Keratinocyte (primary cell): ENCODE measurements at regions not wholly inside any gene's neighbourhood (a gene's known extent, or its start where the extent isn't known, plus 50 kb on each side); places are given as distances from the start of the nearest gene placed in this dataset.

Experiments
- DNase-seq: peaks from one replicate; pipeline ENCODE4 v3.0.0-alpha.2; 2011; ENCODE audit warnings: low read depth, missing footprints, low spot score
- FAIRE-seq: peaks from 2 replicates; lab custom pipeline; 2011; peaks lifted over from hg19 to GRCh38; lab: Jason Lieb, UNC
- H2AFZ ChIP-seq: 2 replicates; pipeline ENCODE4 v1.6.0; 2012; ENCODE audit warnings: low read length, control low read depth, inconsistent platforms; ENCODE audit not compliant: control insufficient read depth
- H3K27ac ChIP-seq: 2 replicates; pipeline ENCODE4 v1.5.1; 2011; ENCODE audit warnings: low read length; ENCODE audit not compliant: control insufficient read depth, insufficient read depth
- H3K27me3 ChIP-seq: 3 replicates; pipeline ENCODE4 v1.6.0; 2011; ENCODE audit warnings: low read length; ENCODE audit not compliant: control insufficient read depth, insufficient read depth; ENCODE audit errors: extremely low read depth
- H3K36me3 ChIP-seq, 2 experiments: 2 replicates in 1 of 2; 3 replicates in 1 of 2; pipeline ENCODE4 v1.5.1; 2011; ENCODE audit warnings: low read length in 2 of 2, mild to moderate bottlenecking in 1 of 2; ENCODE audit not compliant: control insufficient read depth in 2 of 2, insufficient read depth in 2 of 2; ENCODE audit errors: extremely low read depth in 1 of 2
- H3K4me1 ChIP-seq: 3 replicates; pipeline ENCODE4 v1.5.1; 2011; ENCODE audit warnings: low read length; ENCODE audit not compliant: control insufficient read depth, insufficient read depth; ENCODE audit errors: extremely low read depth
- H3K4me2 ChIP-seq: 3 replicates; pipeline ENCODE4 v1.6.0; 2011; ENCODE audit warnings: low read depth, low read length; ENCODE audit not compliant: control insufficient read depth, insufficient read depth; ENCODE audit errors: extremely low read depth
- H3K4me3 ChIP-seq, 3 experiments: fragments of 200-600 bp in 1 of 3; sonication (generic) in 1 of 3; 2 replicates in 2 of 3; 3 replicates in 1 of 3; pipeline ENCODE4 v1.5.1; 2011 to 2016; ENCODE audit warnings: low read length in 3 of 3, mild to moderate bottlenecking in 3 of 3, control low read depth in 2 of 3, inconsistent platforms in 1 of 3, low read depth in 1 of 3, mixed read lengths in 1 of 3, mixed run types in 1 of 3, moderate library complexity in 1 of 3; ENCODE audit not compliant: control insufficient read depth in 2 of 3, insufficient read depth in 2 of 3; ENCODE audit errors: extremely low read depth in 1 of 3
- H3K79me2 ChIP-seq: 2 replicates; pipeline ENCODE4 v1.6.0; 2012; ENCODE audit warnings: low read length; ENCODE audit not compliant: control insufficient read depth, insufficient read depth
- H3K9ac ChIP-seq: 3 replicates; pipeline ENCODE4 v1.6.0; 2011; ENCODE audit warnings: low read length; ENCODE audit not compliant: control insufficient read depth, insufficient read depth; ENCODE audit errors: extremely low read depth
- H3K9me1 ChIP-seq: 3 replicates; pipeline ENCODE4 v1.6.0; 2011; ENCODE audit warnings: low read length; ENCODE audit not compliant: control insufficient read depth, insufficient read depth; ENCODE audit errors: extremely low read depth
- H3K9me3 ChIP-seq: 2 replicates; pipeline ENCODE4 v1.5.1; 2012; ENCODE audit warnings: low read depth, low read length; ENCODE audit not compliant: control insufficient read depth
- H4K20me1 ChIP-seq: 3 replicates; pipeline ENCODE4 v1.6.0; 2011; ENCODE audit warnings: low read length; ENCODE audit not compliant: control insufficient read depth, insufficient read depth; ENCODE audit errors: extremely low read depth
- EZH2 ChIP-seq: IDR thresholded peaks from one replicate; pipeline ENCODE4 v1.6.1; 2012; ENCODE audit warnings: inconsistent platforms, mild to moderate bottlenecking, low read length, moderate library complexity
- dilution Hi-C: fragments of 300-500 bp; cut with MboI; formaldehyde crosslinking; loops from one replicate; pipeline ENCODE4 v1.7.0; 2020; ENCODE audit warnings: low sequenced_read_pairs; ENCODE audit not compliant: extremely low pct_ligation_motif_present
- TF ChIP-seq, protein P1 (sequence below), 3 experiments: IDR thresholded peaks in 1 of 3; conservative IDR thresholded peaks in 1 of 3; optimal IDR thresholded peaks in 1 of 3; 2 replicates in 2 of 3; 3 replicates in 1 of 3; pipeline versions ENCODE3 to v1.5.1; 2011; ENCODE audit warnings: low read length in 3 of 3, mild to moderate bottlenecking in 3 of 3, moderate library complexity in 2 of 3, control low read depth in 1 of 3, inconsistent platforms in 1 of 3; ENCODE audit not compliant: insufficient read depth in 2 of 3; ENCODE audit errors: extremely low read depth in 1 of 3

- Histone ChIP-seq H3K4me3 (no peak overlapping the region), H3K4me2 (no peak overlapping the region), H3K27ac (no peak overlapping the region), H3K9me3 (no peaks in the 10 kb centered on the region), H2AFZ (no peak overlapping the region), H3K4me1 (no peaks in the 10 kb centered on the region), H3K9ac (no peak overlapping the region), H4K20me1 (no peaks in the 10 kb centered on the region), H3K9me1 (no peaks in the 10 kb centered on the region), H3K36me3 (no peaks in the 10 kb centered on the region), H3K79me2 (no peaks in the 10 kb centered on the region), H3K27me3 (no peaks in the 10 kb centered on the region)
- DNase-seq, result no peak
- no peak for FAIRE-seq
- TF ChIP-seq, protein P1, sequence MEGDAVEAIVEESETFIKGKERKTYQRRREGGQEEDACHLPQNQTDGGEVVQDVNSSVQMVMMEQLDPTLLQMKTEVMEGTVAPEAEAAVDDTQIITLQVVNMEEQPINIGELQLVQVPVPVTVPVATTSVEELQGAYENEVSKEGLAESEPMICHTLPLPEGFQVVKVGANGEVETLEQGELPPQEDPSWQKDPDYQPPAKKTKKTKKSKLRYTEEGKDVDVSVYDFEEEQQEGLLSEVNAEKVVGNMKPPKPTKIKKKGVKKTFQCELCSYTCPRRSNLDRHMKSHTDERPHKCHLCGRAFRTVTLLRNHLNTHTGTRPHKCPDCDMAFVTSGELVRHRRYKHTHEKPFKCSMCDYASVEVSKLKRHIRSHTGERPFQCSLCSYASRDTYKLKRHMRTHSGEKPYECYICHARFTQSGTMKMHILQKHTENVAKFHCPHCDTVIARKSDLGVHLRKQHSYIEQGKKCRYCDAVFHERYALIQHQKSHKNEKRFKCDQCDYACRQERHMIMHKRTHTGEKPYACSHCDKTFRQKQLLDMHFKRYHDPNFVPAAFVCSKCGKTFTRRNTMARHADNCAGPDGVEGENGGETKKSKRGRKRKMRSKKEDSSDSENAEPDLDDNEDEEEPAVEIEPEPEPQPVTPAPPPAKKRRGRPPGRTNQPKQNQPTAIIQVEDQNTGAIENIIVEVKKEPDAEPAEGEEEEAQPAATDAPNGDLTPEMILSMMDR (optimal IDR thresholded peaks at IDR 0.05 in 1 of 3, IDR thresholded peaks at IDR 0.05 in 1 of 3, conservative IDR thresholded peaks at IDR 0.05 in 1 of 3; ENCODE audit: extremely low read depth in 1 of 3, insufficient read depth in 2 of 3, low read length in 3 of 3), result no peak
- no peak for TF ChIP-seq EZH2
- dilution Hi-C loops, result no loop called here
These were observed 168.6 kb upstream of the RGMB start for GRCh38 chr5:98604721-98605425.

DNA sequence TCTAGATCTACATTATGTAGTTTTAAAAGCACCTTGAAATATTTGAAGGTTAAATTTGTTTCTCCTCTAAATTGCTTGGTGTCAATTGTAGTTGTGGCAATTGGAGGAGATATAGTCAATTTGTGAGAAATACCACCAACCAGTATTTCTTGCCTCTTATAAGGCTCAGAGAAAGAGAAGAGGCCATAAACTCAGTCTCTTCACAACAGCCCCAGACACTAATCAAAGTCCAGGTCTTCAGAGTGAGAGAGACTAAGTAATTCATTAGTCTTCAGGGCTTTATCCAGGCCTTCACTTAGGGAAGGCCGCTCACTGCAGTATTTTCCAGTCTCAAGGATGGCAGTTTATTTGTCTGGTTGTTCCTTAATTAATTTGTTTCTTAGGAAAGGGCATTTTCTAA is 168.0 kb upstream of the RGMB start:
- no peak overlapping the region for H3K4me3 ChIP-seq
- dilution Hi-C loops, result no loop called here
- H3K9me3 ChIP-seq, result no peaks in the 10 kb centered on the region
- no peaks in the 10 kb centered on the region for H3K27me3 ChIP-seq
- DNase-seq (no peak), FAIRE-seq (no peak)
- no peaks in the 10 kb centered on the region for H3K9me1 ChIP-seq
- TF ChIP-seq, protein P1 (optimal IDR thresholded peaks at IDR 0.05 in 1 of 3, IDR thresholded peaks at IDR 0.05 in 1 of 3, conservative IDR thresholded peaks at IDR 0.05 in 1 of 3; ENCODE audit: extremely low read depth in 1 of 3, insufficient read depth in 2 of 3, low read length in 3 of 3), result no peak
- TF ChIP-seq EZH2, result no peak
- H3K4me1 ChIP-seq, result no peaks in the 10 kb centered on the region
- H3K9ac ChIP-seq, result no peak overlapping the region
- no peak overlapping the region for H3K27ac ChIP-seq
- no peaks in the 10 kb centered on the region for H3K36me3 ChIP-seq
- H4K20me1 ChIP-seq, result no peaks in the 10 kb centered on the region
- H3K4me2 ChIP-seq, result no peak overlapping the region
- H2AFZ ChIP-seq, result no peak overlapping the region
- no peaks in the 10 kb centered on the region for H3K79me2 ChIP-seq
